Activated naive CD8-positive, alpha-beta T cell (primary cell): ENCODE measurements at regions not wholly inside any gene's neighbourhood (a gene's known extent, or its start where the extent isn't known, plus 50 kb on each side); places are given as distances from the start of the nearest gene placed in this dataset.

ENCODE experiments used
- H3K27ac Mint-ChIP-seq: one replicate; pipeline ENCODE4 v1.8.0; 2021; ENCODE audit warnings: mixed read lengths
- H3K27me3 Mint-ChIP-seq: one replicate; pipeline ENCODE4 v1.8.0; 2021; ENCODE audit warnings: mixed read lengths
- H3K36me3 Mint-ChIP-seq: one replicate; pipeline ENCODE4 v1.8.0; 2021; ENCODE audit warnings: mixed read lengths
- H3K4me1 Mint-ChIP-seq: one replicate; pipeline ENCODE4 v1.8.0; 2021; ENCODE audit warnings: low read depth, mixed read lengths
- H3K4me3 Mint-ChIP-seq: one replicate; pipeline ENCODE4 v1.8.0; 2021; ENCODE audit warnings: mild to moderate bottlenecking, mixed read lengths
- H3K9me3 Mint-ChIP-seq: one replicate; pipeline ENCODE4 v1.8.0; 2021; ENCODE audit warnings: low read depth, mixed read lengths

DNA sequence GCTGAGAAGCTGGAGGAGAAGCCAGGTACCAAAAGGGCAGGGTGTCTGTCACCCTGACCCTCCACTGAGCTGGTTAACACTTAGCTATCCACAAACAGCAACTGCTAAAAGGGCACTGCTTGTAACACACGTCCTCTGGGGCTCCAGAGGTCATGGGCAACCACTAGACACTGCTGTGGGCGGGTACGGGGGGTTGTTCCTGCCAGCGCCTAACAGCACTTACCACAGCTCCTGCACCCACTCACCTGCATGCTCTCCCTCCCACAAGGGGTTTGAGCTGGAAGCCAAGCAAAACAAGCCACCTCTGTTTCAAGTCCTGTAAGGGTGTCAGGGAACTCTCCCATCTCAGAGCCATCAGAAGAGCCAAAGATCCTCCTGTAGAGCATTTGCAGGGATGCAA, 407.6 kb downstream of the MFSD1 start:
- no peaks in the 10 kb centered on the region for H3K36me3 Mint-ChIP-seq
- H3K4me1 Mint-ChIP-seq: no peaks in the 10 kb centered on the region
- no peak overlapping the region for H3K4me3 Mint-ChIP-seq
- H3K9me3 Mint-ChIP-seq: peaks cover 6% of the 10 kb centered on the region
- no peak overlapping the region for H3K27ac Mint-ChIP-seq
- peaks cover 2% of the 10 kb centered on the region for H3K27me3 Mint-ChIP-seq

GRCh38 chr3:159210336-159210735, 408.5 kb downstream of the MFSD1 start:
- H3K27ac Mint-ChIP-seq: no peak overlapping the region
- H3K27me3 Mint-ChIP-seq: peaks cover 2% of the 10 kb centered on the region
- no peaks in the 10 kb centered on the region for H3K4me1 Mint-ChIP-seq
- H3K4me3 Mint-ChIP-seq: no peak overlapping the region
- H3K36me3 Mint-ChIP-seq: no peaks in the 10 kb centered on the region
- H3K9me3 Mint-ChIP-seq: peaks cover 6% of the 10 kb centered on the region

DNA sequence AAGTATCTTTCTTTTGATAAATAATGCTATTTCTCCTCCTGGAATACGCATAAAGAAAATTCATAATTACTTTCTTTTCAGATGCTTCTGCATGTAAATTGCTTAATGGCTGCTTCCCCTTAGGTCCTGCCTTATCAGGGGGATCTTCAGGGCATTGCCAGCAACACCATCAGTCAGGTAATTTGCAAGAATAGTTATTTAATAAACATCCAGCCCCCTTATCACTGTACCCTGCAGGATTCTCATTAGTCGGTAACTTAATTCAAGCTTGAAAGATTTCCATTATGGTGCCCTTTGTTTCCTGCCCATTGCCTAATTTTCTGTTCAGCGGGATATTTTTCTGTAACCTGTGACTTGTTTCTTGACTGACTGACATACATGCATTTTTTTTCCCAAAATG, 414.5 kb downstream of the MFSD1 start:
- Mint-ChIP-seq H3K27ac (no peak overlapping the region), H3K27me3 (peaks cover 15% of the 10 kb centered on the region), H3K4me3 (no peak overlapping the region), H3K9me3 (no peaks in the 10 kb centered on the region), H3K4me1 (no peaks in the 10 kb centered on the region), H3K36me3 (no peaks in the 10 kb centered on the region)

DNA sequence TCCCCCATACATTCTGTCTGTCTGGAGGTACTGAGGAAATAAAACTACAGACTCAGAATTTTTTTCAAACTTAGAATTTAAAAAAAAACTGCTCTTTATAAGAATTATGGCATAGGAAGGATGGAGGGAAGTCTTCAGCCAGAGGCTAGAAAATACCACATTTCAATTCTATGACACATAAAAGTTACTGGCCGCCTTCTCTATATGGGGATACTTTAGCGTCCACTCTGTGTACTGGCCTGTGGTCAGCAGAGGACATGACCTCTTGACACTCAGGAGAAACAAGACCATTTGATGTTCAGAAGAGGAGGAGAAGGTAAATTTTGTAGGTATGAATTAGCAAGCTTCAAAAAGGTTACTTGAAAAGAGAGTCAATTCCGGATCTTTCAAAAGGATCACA, 417.4 kb downstream of the MFSD1 start:
- no peaks in the 10 kb centered on the region for H3K4me1 Mint-ChIP-seq
- peaks cover 17% of the 10 kb centered on the region for H3K27me3 Mint-ChIP-seq
- H3K36me3 Mint-ChIP-seq: no peaks in the 10 kb centered on the region
- H3K9me3 Mint-ChIP-seq: no peaks in the 10 kb centered on the region
- H3K27ac Mint-ChIP-seq: no peak overlapping the region
- no peak overlapping the region for H3K4me3 Mint-ChIP-seq

- no peak overlapping the region for H3K27ac Mint-ChIP-seq
- H3K27me3 Mint-ChIP-seq: peaks cover 17% of the 10 kb centered on the region
- no peaks in the 10 kb centered on the region for H3K9me3 Mint-ChIP-seq
- no peaks in the 10 kb centered on the region for H3K4me1 Mint-ChIP-seq
- H3K36me3 Mint-ChIP-seq: no peaks in the 10 kb centered on the region
- no peak overlapping the region for H3K4me3 Mint-ChIP-seq
These were observed 419.5 kb downstream of the MFSD1 start for GRCh38 chr3:159221335-159221734.

GRCh38 chr3:159229116-159229680, 427.3 kb downstream of the MFSD1 start:
- no peak overlapping the region for H3K27ac Mint-ChIP-seq
- no peaks in the 10 kb centered on the region for H3K36me3 Mint-ChIP-seq
- H3K27me3 Mint-ChIP-seq: peaks cover 2% of the 10 kb centered on the region
- H3K4me1 Mint-ChIP-seq: no peaks in the 10 kb centered on the region
- peaks cover 5% of the 10 kb centered on the region for H3K9me3 Mint-ChIP-seq
- H3K4me3 Mint-ChIP-seq: no peak overlapping the region

DNA sequence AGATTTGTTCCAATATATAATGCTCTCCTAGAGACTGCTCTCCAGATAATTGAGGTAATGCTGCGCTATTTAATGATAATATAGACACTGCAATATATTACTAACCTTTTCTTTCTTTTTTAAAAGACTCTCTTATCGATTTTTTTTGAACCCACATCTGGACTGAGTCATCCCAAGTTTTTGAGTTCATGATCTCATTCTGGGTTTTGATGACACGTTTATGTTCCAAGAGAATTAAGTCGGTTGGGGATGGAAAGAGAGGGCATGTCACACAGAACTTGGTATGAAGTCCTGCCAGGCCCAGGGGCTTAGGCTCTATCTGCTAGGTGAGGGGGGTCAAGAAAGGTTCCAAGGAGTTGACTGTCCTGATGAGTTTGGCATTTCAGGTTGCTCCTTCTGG, 431.1 kb downstream of the MFSD1 start:
- no peaks in the 10 kb centered on the region for H3K36me3 Mint-ChIP-seq
- H3K27ac Mint-ChIP-seq: no peak overlapping the region
- no peaks in the 10 kb centered on the region for H3K4me1 Mint-ChIP-seq
- H3K27me3 Mint-ChIP-seq: peaks cover 5% of the 10 kb centered on the region
- H3K4me3 Mint-ChIP-seq: no peak overlapping the region
- H3K9me3 Mint-ChIP-seq: no peaks in the 10 kb centered on the region

DNA sequence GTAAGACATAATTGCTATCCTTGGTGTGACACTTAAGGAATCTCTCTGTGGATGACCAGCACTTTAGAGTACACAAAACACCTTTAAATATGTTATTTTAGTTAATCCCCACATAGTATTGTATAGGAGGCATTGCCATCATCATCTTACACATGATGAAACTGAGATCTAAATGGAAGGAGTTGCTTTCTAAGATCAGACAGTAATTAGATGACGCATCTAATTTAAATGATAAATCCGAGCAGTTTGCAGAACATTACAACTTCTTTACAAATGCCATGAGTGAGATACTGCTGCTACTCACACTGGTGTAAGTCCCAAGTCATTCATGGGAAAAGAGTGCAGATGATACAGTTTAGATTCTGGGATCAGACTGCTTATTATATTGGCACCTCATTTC, 431.9 kb downstream of the MFSD1 start:
- Mint-ChIP-seq H3K27me3 (peaks cover 5% of the 10 kb centered on the region), H3K27ac (no peak overlapping the region), H3K4me1 (no peaks in the 10 kb centered on the region), H3K36me3 (no peaks in the 10 kb centered on the region), H3K9me3 (no peaks in the 10 kb centered on the region), H3K4me3 (no peak overlapping the region)

GRCh38 chr3:159234306-159234705, 432.5 kb downstream of the MFSD1 start:
- peaks cover 5% of the 10 kb centered on the region for H3K27me3 Mint-ChIP-seq
- no peaks in the 10 kb centered on the region for H3K4me1 Mint-ChIP-seq
- H3K36me3 Mint-ChIP-seq: no peaks in the 10 kb centered on the region
- no peak overlapping the region for H3K27ac Mint-ChIP-seq
- no peaks in the 10 kb centered on the region for H3K9me3 Mint-ChIP-seq
- no peak overlapping the region for H3K4me3 Mint-ChIP-seq

DNA sequence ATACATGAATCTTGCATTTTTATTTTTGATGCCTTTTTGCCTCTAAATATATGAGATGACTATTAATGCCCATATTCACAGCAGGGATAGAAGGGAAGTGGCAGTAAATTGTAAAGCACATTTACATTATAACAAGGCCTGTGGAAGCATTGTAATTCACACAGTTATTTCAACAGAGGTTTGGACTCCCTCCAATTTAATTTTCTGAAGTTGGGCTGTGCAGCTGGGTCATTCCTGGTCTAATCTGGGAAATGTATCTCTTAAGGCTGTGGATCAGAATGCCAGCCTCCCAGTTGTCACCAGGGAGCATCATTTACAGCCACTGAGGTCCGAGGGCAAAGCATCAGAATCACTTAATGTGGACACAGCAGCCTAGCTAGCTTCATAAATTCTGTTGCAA, 434.5 kb downstream of the MFSD1 start:
- Mint-ChIP-seq H3K4me1 (no peaks in the 10 kb centered on the region), H3K36me3 (no peaks in the 10 kb centered on the region), H3K9me3 (no peaks in the 10 kb centered on the region), H3K4me3 (no peak overlapping the region), H3K27ac (no peak overlapping the region), H3K27me3 (peaks cover 5% of the 10 kb centered on the region)

DNA sequence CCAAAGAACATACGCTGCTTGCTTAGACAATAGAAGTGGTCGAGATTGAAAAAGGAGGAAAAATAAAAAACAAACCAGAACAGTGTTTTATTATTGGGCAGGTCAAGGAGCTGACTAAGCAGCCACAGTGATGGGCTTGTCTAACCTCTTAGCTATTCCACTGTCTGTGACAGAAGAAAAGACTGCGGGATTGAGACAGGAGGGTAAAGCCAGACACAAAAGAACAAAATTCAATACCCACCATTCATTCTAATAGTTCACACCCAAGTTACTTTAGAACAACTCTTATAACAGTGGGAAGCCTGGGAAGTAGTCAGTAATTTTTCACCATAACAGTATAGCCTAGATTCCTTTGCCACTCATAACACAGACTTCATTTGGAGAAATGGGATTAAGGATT, 435.4 kb downstream of the MFSD1 start:
- no peaks in the 10 kb centered on the region for H3K9me3 Mint-ChIP-seq
- H3K27me3 Mint-ChIP-seq: peaks cover 11% of the 10 kb centered on the region
- no peak overlapping the region for H3K27ac Mint-ChIP-seq
- no peaks in the 10 kb centered on the region for H3K36me3 Mint-ChIP-seq
- no peak overlapping the region for H3K4me3 Mint-ChIP-seq
- no peaks in the 10 kb centered on the region for H3K4me1 Mint-ChIP-seq

- Mint-ChIP-seq H3K4me1 (no peaks in the 10 kb centered on the region), H3K4me3 (no peak overlapping the region), H3K27ac (no peak overlapping the region), H3K36me3 (no peaks in the 10 kb centered on the region), H3K9me3 (no peaks in the 10 kb centered on the region), H3K27me3 (peaks cover 9% of the 10 kb centered on the region)
These were observed 436.8 kb downstream of the MFSD1 start for GRCh38 chr3:159238646-159239045.

DNA sequence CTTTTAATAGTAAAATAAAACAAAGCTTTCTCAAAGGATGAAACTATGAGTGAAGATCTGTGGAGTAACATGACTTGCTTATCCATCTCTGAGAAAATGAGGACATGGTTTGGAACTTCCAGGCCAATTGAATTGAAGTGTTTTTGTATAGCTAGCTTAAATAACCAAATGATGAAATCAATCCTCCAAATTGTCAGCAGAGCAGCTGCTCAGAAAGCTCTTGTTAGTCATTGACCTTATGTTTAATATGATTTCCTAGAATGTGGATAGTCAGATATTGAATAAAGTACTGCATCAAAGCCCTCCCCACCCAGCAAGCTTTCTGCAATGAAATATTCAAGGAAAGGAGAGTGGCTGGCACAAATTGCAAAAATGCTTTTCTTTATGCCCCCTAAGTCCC, 437.2 kb downstream of the MFSD1 start:
- no peaks in the 10 kb centered on the region for H3K4me1 Mint-ChIP-seq

GRCh38 chr3:159244933-159245332, 443.1 kb downstream of the MFSD1 start:
- Mint-ChIP-seq H3K27me3 (peaks cover 5% of the 10 kb centered on the region), H3K4me1 (no peaks in the 10 kb centered on the region)

More for the DNA sequence above, 437.2 kb downstream of the MFSD1 start:
- Mint-ChIP-seq H3K36me3 (no peaks in the 10 kb centered on the region), H3K4me3 (no peak overlapping the region), H3K9me3 (no peaks in the 10 kb centered on the region), H3K27me3 (peaks cover 9% of the 10 kb centered on the region), H3K27ac (no peak overlapping the region)

GRCh38 chr3:159245871-159246270, 444.0 kb downstream of the MFSD1 start:
- Mint-ChIP-seq H3K27me3 (peaks cover 7% of the 10 kb centered on the region), H3K27ac (no peak overlapping the region), H3K9me3 (no peaks in the 10 kb centered on the region), H3K36me3 (no peaks in the 10 kb centered on the region), H3K4me1 (no peaks in the 10 kb centered on the region), H3K4me3 (no peak overlapping the region)

More at GRCh38 chr3:159244933-159245332, 443.1 kb downstream of the MFSD1 start:
- H3K27ac Mint-ChIP-seq: no peak overlapping the region
- H3K36me3 Mint-ChIP-seq: no peaks in the 10 kb centered on the region
- no peak overlapping the region for H3K4me3 Mint-ChIP-seq
- no peaks in the 10 kb centered on the region for H3K9me3 Mint-ChIP-seq

GRCh38 chr3:159246385-159246784, 444.5 kb downstream of the MFSD1 start:
- Mint-ChIP-seq H3K9me3 (no peaks in the 10 kb centered on the region), H3K36me3 (no peaks in the 10 kb centered on the region), H3K27ac (no peak overlapping the region), H3K4me1 (no peaks in the 10 kb centered on the region), H3K27me3 (peaks cover 11% of the 10 kb centered on the region), H3K4me3 (no peak overlapping the region)
